HepG2 (cell line): ENCODE measurements at regions not wholly inside any gene's neighbourhood (a gene's known extent, or its start where the extent isn't known, plus 50 kb on each side); places are given as distances from the start of the nearest gene placed in this dataset.

Experiments
- ATAC-seq: fragments of 200-7000 bp; cut with Tn5 transposase; 3 replicates; pipeline ENCODE4 v1.9.1; 2020; ENCODE audit warnings: mild to moderate bottlenecking, moderate library complexity
- BruUV-seq: library from RNA; stranded (reverse); fragments of 400-500 nt; replicated peaks from 2 replicates; lab custom pipeline; 2021; lab: Mats Ljungman, UMichigan
- CTCF ChIA-PET: fragments of 300-600 bp; formaldehyde crosslinking; extraction: SDS; loops from one replicate; lab custom pipeline; 2021; ENCODE audit warnings: low total read pairs, inconsistent platforms, low intra/inter-chr PET ratio; lab: Yijun Ruan, JAX
- POLR2A ChIA-PET: fragments of 350-600 bp; sonication (Branson Sonifier 250); formaldehyde crosslinking; loops from one replicate; lab custom pipeline; 2020; ENCODE audit warnings: antibody characterized with exemption, inconsistent platforms; lab: Yijun Ruan, JAX
- DNase-seq: peaks from one replicate; pipeline ENCODE4 v3.0.0-alpha.2; 2015; ENCODE audit warnings: low spot score
- FAIRE-seq: peaks from 3 replicates; lab custom pipeline; 2011; peaks lifted over from hg19 to GRCh38; lab: Jason Lieb, UNC
- H2AFZ ChIP-seq: one replicate; pipeline ENCODE4 v1.6.1; 2011; ENCODE audit warnings: low read length, inconsistent platforms
- H3K27ac ChIP-seq: fragments of 300-600 bp; 3 replicates; pipeline ENCODE4 v1.8.0; 2011; ENCODE audit warnings: mixed run types, mild to moderate bottlenecking, mixed read lengths, low read length, inconsistent platforms; ENCODE audit not compliant: insufficient read depth; ENCODE audit errors: extremely low read length
- H3K27me3 ChIP-seq, 2 experiments: fragments of 200-600 bp in 1 of 2; 2 replicates in 1 of 2; 3 replicates in 1 of 2; pipeline versions ENCODE4 v1.6.0 to v1.8.0; 2011; ENCODE audit warnings: low read length in 2 of 2, mild to moderate bottlenecking in 2 of 2, moderate library complexity in 2 of 2, inconsistent platforms in 1 of 2; ENCODE audit not compliant: insufficient read depth in 2 of 2, control insufficient read depth in 1 of 2
- H3K36me3 ChIP-seq, 2 experiments: fragments of 200-600 bp in 1 of 2; replicated peaks in 1 of 2; 2 replicates in 1 of 2; 3 replicates in 1 of 2; pipeline versions ENCODE4 v1.5.1 to v1.8.0; 2011; ENCODE audit warnings: low read length in 2 of 2, inconsistent platforms in 1 of 2; ENCODE audit not compliant: insufficient read depth in 2 of 2, control insufficient read depth in 1 of 2
- H3K4me1 ChIP-seq: 2 replicates; pipeline ENCODE4 v1.5.1; 2012; ENCODE audit warnings: low read length, inconsistent platforms; ENCODE audit not compliant: insufficient read depth
- H3K4me2 ChIP-seq: 2 replicates; pipeline ENCODE4 v1.6.0; 2011; ENCODE audit warnings: low read depth, low read length, inconsistent platforms
- H3K4me3 ChIP-seq, 3 experiments: fragments of 200-600 bp in 1 of 3; sonication (generic), shearing (Covaris generic) in 1 of 3; replicated peaks in 1 of 3; 2 replicates each; pipeline ENCODE4 v1.5.1; 2011 to 2016; ENCODE audit warnings: low read length in 3 of 3, inconsistent platforms in 2 of 3, low read depth in 2 of 3, mild to moderate bottlenecking in 2 of 3, control low read depth in 1 of 3, mixed read lengths in 1 of 3; ENCODE audit not compliant: insufficient read depth in 1 of 3
- H3K79me2 ChIP-seq: one replicate; pipeline ENCODE4 v1.6.1; 2011; ENCODE audit warnings: low read length, inconsistent platforms; ENCODE audit not compliant: insufficient read depth
- H3K9ac ChIP-seq: 2 replicates; pipeline ENCODE4 v1.6.0; 2011; ENCODE audit warnings: mild to moderate bottlenecking, low read depth, low read length, inconsistent platforms; ENCODE audit not compliant: insufficient read depth
- H3K9me3 ChIP-seq: 2 replicates; pipeline ENCODE4 v1.5.1; 2012; ENCODE audit warnings: mild to moderate bottlenecking, low read length
- H4K20me1 ChIP-seq: 2 replicates; pipeline ENCODE4 v1.6.0; 2011; ENCODE audit warnings: inconsistent platforms, mild to moderate bottlenecking, low read length, moderate library complexity; ENCODE audit not compliant: insufficient read depth
- ARID4A ChIP-seq: sonication (generic); formaldehyde crosslinking; IDR thresholded peaks from 2 replicates; pipeline ENCODE4 v1.5.0; 2020; ENCODE audit warnings: mild to moderate bottlenecking, missing genetic modification reagents, borderline replicate concordance
- EP300 ChIP-seq, 3 experiments: sonication (generic) in 1 of 3; formaldehyde crosslinking in 1 of 3; IDR thresholded peaks; 2 replicates each; pipeline versions ENCODE4 v1.5.1 to v1.6.1; 2011 to 2020; ENCODE audit warnings: low read depth in 2 of 3, low read length in 2 of 3, borderline replicate concordance in 1 of 3, improper control_type of control experiment in 1 of 3, mild to moderate bottlenecking in 1 of 3, missing genetic modification reagents in 1 of 3, moderate library complexity in 1 of 3
- FOXM1 ChIP-seq: sonication (generic); formaldehyde crosslinking; IDR thresholded peaks from 2 replicates; pipeline ENCODE4 v1.5.0; 2020; ENCODE audit warnings: missing genetic modification reagents
- KDM5A ChIP-seq: fragments of 200-600 bp; sonication (generic); IDR thresholded peaks from 2 replicates; pipeline ENCODE4 v1.7.0; 2018; ENCODE audit warnings: antibody characterized with exemption, mild to moderate bottlenecking, low read length, borderline replicate concordance
- MYNN ChIP-seq: sonication (generic); formaldehyde crosslinking; IDR thresholded peaks from 2 replicates; pipeline ENCODE4 v1.4.0; 2020; ENCODE audit warnings: mild to moderate bottlenecking, low read depth, missing genetic modification reagents
- PREB ChIP-seq: sonication (generic); formaldehyde crosslinking; IDR thresholded peaks from 2 replicates; pipeline ENCODE4 v1.4.0; 2020; ENCODE audit warnings: missing genetic modification reagents
- RBM39 ChIP-seq: fragments of 200-400 bp; formaldehyde crosslinking; IDR thresholded peaks from one replicate; pipeline ENCODE4 v1.6.1; 2018; ENCODE audit warnings: antibody characterized with exemption, mild to moderate bottlenecking, low read depth, low read length; ENCODE audit not compliant: poor library complexity, severe bottlenecking
- SAP130 ChIP-seq: IDR thresholded peaks from 2 replicates; pipeline ENCODE4 v1.6.1; 2016; ENCODE audit warnings: low read depth
- SMAD1 ChIP-seq: sonication (generic); formaldehyde crosslinking; IDR thresholded peaks from 2 replicates; pipeline ENCODE4 v1.4.0; 2020; ENCODE audit warnings: missing genetic modification reagents, low read depth, mild to moderate bottlenecking, borderline replicate concordance
- ZNF335 ChIP-seq: sonication (generic); formaldehyde crosslinking; IDR thresholded peaks from 2 replicates; pipeline ENCODE4 v1.4.0; 2020; ENCODE audit warnings: missing genetic modification reagents
- WGBS: methylation state at CpG from one replicate; pipeline ENCODE4 v1.1.6; 2017; ENCODE audit warnings: low lambda C conversion rate; 5-methylcytosine and 5-hydroxymethylcytosine counted together
- in situ Hi-C: cut with HindIII; loops from 2 replicates; pipeline ENCODE4 v1.10.0; 2017; ENCODE audit warnings: low pct_unique_long_range_greater_than_20kb; ENCODE audit not compliant: extremely low pct_ligation_motif_present
- intact Hi-C: fragments of 100-400 bp; cut with micrococcal nuclease; formaldehyde crosslinking; loops from one replicate; pipeline ENCODE4 v1.10.0; 2022; ENCODE audit not compliant: unreplicated experiment

GRCh38 chr5:130541617-130542221, 623.3 kb downstream of the HINT1 start:
- H4K20me1 ChIP-seq = no peaks in the 10 kb centered on the region
- POLR2A ChIA-PET = no interaction called here
- no peak overlapping the region for H3K4me2 ChIP-seq
- CTCF ChIA-PET = no interaction called here
- DNase-seq (no peak), FAIRE-seq (no peak), ATAC-seq (no peak)
- WGBS = 0% methylated on average over 3 of the region's 3 CpGs
- in situ Hi-C loops = no loop called here
- no peaks in the 10 kb centered on the region for H3K79me2 ChIP-seq
- H3K27me3 ChIP-seq = no peaks in the 10 kb centered on the region; a peak in 1 of 5 replicates
- 0 out of 2 replicates have a peak, but pooled peaks cover 6% of the 10 kb centered on the region for H3K9me3 ChIP-seq
- TF ChIP-seq ZNF335 (CRISPR knock-in tag) (no peak), FOXM1 (CRISPR knock-in tag) (no peak), RBM39 (no peak), MYNN (CRISPR knock-in tag) (no peak), SAP130 (no peak), EP300 (IDR thresholded peaks at IDR 0.05; ENCODE audit: low read depth in 2 of 2, low read length in 2 of 2) (no peak), EP300 (CRISPR knock-in tag; IDR thresholded peaks at IDR 0.05; ENCODE audit: borderline replicate concordance) (no peak), KDM5A (no peak), ARID4A (CRISPR knock-in tag) (no peak), SMAD1 (CRISPR knock-in tag) (no peak), PREB (CRISPR knock-in tag) (no peak)
- no peaks in the 10 kb centered on the region for H3K4me1 ChIP-seq
- no peak overlapping the region for H3K9ac ChIP-seq
- intact Hi-C loops = no loop called here
- no peak overlapping the region for H2AFZ ChIP-seq
- no peak overlapping the region for H3K4me3 ChIP-seq
- no TSS peak for BruUV-seq
- H3K36me3 ChIP-seq = no peaks in the 10 kb centered on the region
- H3K27ac ChIP-seq = no peak overlapping the region
